ENCODE measurements at regions not wholly inside any gene's neighbourhood (a gene's known extent, or its start where the extent isn't known, plus 50 kb on each side); places are given as distances from the start of the nearest gene placed in this dataset.

DNA sequence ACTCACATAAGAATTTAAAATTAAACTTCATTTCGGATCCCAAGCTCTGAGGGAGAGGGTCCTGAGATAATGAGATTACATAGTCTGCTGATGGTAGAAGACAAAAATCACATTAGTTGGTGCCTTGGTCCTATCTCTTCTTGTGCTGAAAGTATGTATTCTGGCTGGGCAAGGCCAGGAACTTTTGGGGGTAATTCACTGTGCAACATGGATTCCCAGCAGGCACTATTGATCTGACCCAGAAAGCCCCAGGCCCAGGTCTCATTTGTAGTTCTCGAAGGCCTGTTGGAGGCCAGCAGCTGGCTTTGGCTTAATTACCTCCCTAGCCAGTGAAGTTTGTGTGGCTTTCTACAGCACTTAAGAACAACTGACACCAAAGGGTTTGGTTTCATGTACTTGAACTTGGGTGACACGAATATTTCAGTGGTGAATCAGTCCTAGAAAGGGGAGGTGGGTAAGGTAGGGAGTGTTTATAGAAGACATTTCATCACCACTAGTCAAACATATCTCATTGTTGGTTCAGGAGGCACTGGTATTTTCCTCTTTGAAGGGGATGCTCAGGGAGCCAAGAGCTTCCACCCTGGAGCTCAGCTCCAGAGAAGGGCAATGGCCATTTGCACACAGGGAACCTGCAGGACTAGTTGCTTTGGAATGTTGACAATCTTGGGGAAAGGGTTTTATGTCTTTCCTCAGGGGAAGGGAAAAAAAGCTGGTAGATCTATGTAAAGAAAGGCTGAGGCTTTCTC lies 217.8 kb downstream of the OSR1 start:
- TF ChIP-seq, protein P1, sequence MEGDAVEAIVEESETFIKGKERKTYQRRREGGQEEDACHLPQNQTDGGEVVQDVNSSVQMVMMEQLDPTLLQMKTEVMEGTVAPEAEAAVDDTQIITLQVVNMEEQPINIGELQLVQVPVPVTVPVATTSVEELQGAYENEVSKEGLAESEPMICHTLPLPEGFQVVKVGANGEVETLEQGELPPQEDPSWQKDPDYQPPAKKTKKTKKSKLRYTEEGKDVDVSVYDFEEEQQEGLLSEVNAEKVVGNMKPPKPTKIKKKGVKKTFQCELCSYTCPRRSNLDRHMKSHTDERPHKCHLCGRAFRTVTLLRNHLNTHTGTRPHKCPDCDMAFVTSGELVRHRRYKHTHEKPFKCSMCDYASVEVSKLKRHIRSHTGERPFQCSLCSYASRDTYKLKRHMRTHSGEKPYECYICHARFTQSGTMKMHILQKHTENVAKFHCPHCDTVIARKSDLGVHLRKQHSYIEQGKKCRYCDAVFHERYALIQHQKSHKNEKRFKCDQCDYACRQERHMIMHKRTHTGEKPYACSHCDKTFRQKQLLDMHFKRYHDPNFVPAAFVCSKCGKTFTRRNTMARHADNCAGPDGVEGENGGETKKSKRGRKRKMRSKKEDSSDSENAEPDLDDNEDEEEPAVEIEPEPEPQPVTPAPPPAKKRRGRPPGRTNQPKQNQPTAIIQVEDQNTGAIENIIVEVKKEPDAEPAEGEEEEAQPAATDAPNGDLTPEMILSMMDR (IDR thresholded peaks at IDR 0.05; ENCODE audit: low read depth, low read length, missing control alignments): no peak
- in situ Hi-C loops (cut with HindIII; ENCODE audit: low sequenced_read_pairs): no loop called here
- DNase-seq (ENCODE audit: low read depth): peak; percentile 90
- H3K4me3 ChIP-seq (ENCODE audit: low read depth, low read length): no peak overlapping the region

DNA sequence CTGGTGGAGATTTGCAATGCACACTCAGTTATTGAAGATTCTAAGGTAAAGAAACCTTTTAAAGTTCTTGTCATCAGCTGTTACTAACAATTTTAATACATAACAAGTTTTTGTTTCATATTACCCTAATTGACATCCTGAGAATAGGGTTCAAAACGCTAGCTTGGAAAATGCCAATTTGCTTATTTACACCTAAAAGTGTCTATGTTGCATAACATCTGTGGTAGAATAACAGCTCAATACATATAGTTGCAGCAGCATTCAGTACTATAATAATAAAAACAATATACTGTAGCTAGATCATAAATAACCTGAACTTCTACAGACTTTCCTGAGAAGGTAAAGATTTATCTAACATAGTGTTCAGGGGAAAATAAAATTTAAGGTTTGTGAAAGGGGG lies 219.0 kb downstream of the OSR1 start:
- in situ Hi-C loops (cut with HindIII; ENCODE audit: low sequenced_read_pairs): no loop called here
- DNase-seq (ENCODE audit: low read depth): no peak
- TF ChIP-seq, protein P1 (IDR thresholded peaks at IDR 0.05; ENCODE audit: low read depth, low read length, missing control alignments): no peak
- H3K4me3 ChIP-seq (ENCODE audit: low read depth, low read length): no peak overlapping the region

GRCh38 chr2:19138264-19138825 lies 220.1 kb downstream of the OSR1 start:
- TF ChIP-seq, protein P1 (IDR thresholded peaks at IDR 0.05; ENCODE audit: low read depth, low read length, missing control alignments): no peak

GRCh38 chr2:19137433-19137832 lies 221.0 kb downstream of the OSR1 start:
- TF ChIP-seq, protein P1 (IDR thresholded peaks at IDR 0.05; ENCODE audit: low read depth, low read length, missing control alignments): no peak
- no peak overlapping the region for H3K4me3 ChIP-seq (ENCODE audit: low read depth, low read length)
- no peak for DNase-seq (ENCODE audit: low read depth)
- in situ Hi-C loops (cut with HindIII; ENCODE audit: low sequenced_read_pairs): no loop called here

More at GRCh38 chr2:19138264-19138825, 220.1 kb downstream of the OSR1 start:
- in situ Hi-C loops (cut with HindIII; ENCODE audit: low sequenced_read_pairs): no loop called here
- H3K4me3 ChIP-seq (ENCODE audit: low read depth, low read length): no peak overlapping the region
- no peak for DNase-seq (ENCODE audit: low read depth)

DNA sequence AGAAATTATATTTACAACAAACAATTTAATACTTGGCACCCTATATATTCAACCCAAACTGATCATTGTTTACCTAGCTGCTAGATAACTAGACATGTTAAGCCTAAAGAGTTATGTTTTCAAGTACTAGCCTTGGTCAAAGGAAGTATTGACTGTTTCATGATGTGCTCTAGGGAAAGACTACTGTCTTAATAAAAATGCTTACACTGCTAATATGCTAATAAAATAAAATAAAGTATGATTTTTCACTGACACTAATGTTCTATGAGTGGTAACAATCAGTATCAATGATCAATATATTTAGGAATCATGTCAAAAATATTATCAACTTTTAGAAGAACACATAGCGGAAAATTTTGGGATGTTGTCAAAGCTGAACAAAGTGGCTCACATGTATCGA lies 225.5 kb downstream of the OSR1 start:
- in situ Hi-C loops (cut with HindIII; ENCODE audit: low sequenced_read_pairs): no loop called here
- no peak for DNase-seq (ENCODE audit: low read depth)
- TF ChIP-seq, protein P1 (IDR thresholded peaks at IDR 0.05; ENCODE audit: low read depth, low read length, missing control alignments): no peak
- H3K4me3 ChIP-seq (ENCODE audit: low read depth, low read length): no peak overlapping the region

- H3K4me3 ChIP-seq (ENCODE audit: low read depth, low read length): no peak overlapping the region
- DNase-seq (ENCODE audit: low read depth): no peak
- TF ChIP-seq, protein P1 (IDR thresholded peaks at IDR 0.05; ENCODE audit: low read depth, low read length, missing control alignments): no peak
- in situ Hi-C loops (cut with HindIII; ENCODE audit: low sequenced_read_pairs): no loop called here
These were observed 226.6 kb downstream of the OSR1 start for GRCh38 chr2:19131871-19132270.

All from astrocyte of the cerebellum (primary cell).